PC-3 (cell line): ENCODE measurements at regions not wholly inside any gene's neighbourhood (a gene's known extent, or its start where the extent isn't known, plus 50 kb on each side); places are given as distances from the start of the nearest gene placed in this dataset.

Source experiments
- CTCF ChIP-seq: fragments of 300-600 bp; sonication (generic); conservative IDR thresholded peaks from 2 replicates; pipeline ENCODE4 v1.5.1; 2017; ENCODE audit warnings: antibody characterized with exemption, low read depth, mild to moderate bottlenecking, low read length
- EZH2 ChIP-seq: fragments of 300-600 bp; sonication (generic); IDR thresholded peaks from one replicate; pipeline ENCODE4 v1.6.1; 2017; ENCODE audit warnings: antibody characterized with exemption, mild to moderate bottlenecking, low read length; ENCODE audit not compliant: unreplicated experiment

GRCh38 chr1:38300616-38301015 lies 254.0 kb upstream of the POU3F1 start:
- TF ChIP-seq CTCF (no peak), EZH2 (no peak)
